NCI-H2227 (cell line): ENCODE measurements at regions not wholly inside any gene's neighbourhood (a gene's known extent, or its start where the extent isn't known, plus 50 kb on each side); places are given as distances from the start of the nearest gene placed in this dataset.
"Not testable (repeated sequence)": the region's sequence is repeated elsewhere in the genome, so short reads cannot be mapped to it uniquely, and the experiment has no call there.

ENCODE experiments used
- DNase-seq: peaks from one replicate; lab custom pipeline; 2025; ENCODE audit not compliant: unreplicated experiment; lab: John Stamatoyannopoulos, UW

DNA sequence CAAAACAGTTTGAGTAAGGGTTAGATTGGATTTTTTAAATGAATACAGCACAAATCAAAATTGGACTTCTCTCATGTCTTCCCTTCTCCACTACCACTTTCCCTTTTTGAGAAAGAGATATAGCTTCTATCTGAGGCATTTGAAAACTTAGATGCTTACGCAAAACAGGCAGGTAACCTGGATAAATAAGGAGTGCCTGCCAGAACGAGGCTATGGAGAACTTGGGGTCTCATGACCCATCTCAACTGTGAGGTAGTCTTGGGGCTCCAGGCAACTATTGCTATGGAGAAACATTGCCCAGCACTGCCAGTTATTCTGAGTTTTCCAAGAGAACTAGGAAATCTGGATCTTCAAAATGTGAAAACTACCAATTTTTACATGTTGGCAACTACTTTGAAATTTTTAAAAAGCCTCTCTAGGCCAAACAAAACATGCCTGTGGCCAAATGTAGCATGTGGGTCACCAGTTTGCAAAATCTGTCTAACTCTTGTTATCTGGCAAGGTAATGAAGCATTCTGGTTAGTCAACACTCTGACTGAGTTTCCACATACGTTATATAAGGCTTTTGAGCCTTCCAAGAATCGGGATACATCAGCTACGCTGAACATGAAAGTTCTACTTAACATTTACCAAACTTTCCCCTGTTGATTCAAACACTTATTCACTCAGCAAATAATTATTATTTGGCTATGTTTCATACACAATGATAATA lies 752.7 kb downstream of the KCNA4 start:
- no peak for DNase-seq

DNA sequence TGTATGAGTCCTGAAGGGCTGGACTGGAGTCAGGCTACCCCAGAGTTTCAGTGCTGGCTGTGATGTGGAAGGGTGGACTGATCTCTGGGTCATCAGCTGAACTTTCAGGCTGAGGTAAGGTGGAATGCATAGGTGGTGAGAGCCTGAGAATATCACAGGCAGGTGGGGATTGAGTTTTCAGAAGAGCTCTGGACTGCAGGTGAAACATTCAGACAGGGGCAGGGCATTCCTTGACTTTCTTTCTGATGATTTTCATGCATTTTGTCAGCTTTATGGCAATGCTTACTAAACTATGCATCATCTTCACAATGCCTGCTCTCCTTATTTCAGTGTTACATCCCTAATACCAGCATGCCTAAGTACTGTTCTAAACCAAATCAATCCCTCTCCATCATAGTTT lies 755.0 kb downstream of the KCNA4 start:
- DNase-seq = no peak

DNA sequence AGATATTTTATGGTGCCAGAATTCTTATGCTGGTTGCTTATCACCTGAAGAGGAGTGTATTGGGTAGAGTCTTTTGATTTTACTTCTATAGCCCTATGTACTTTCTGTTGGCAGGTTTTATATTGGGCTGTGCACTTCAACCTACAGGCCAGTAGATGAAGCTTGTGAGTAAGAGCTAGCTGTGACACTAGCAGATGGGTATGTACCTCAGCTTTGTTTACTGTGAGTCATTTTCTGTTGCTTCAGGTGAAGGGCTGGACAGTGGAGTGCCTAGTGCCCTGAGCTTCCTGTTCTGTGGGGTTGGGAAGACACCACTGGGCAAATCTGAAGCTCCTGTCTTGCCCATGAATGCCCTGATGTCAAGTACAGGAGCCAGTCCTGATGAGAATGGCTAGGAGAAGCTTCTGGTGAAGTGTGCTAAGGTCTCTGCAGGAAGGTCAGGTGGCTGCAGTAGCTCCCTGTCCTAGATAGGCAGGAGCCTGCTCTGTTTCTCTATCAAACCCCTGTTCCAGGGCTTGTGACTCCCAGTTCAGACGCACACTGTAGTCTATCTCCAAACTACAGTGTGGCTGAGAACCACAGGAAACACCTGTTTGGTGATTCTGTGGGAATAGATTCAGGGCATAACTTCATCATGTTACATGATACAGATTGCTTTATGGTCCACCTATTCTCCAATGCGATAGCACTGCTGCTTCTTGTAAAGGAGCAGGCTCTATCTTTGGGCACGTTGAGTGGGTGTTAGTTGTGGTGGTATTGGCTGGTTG lies 755.7 kb downstream of the KCNA4 start:
- no peak for DNase-seq

DNA sequence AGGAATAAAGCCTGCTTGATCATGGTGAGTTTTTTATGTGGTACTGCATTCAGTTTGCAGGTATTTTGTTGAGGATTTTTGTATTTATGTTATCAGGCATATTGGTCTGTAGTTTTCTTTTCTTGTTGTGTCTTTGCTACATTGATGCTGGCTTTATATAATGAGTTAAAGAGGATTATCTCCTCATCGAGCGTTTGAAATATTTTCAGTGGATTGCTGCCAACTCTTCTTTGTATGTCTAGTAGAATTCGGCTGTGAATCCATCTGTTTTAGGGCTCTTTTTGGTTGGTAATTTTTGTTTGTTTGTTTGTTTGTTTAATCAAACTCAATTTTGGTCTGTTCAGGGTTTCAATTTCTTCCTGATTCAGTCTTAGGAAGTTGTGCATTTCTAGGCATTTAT lies 758.4 kb downstream of the KCNA4 start:
- DNase-seq = no peak

DNA sequence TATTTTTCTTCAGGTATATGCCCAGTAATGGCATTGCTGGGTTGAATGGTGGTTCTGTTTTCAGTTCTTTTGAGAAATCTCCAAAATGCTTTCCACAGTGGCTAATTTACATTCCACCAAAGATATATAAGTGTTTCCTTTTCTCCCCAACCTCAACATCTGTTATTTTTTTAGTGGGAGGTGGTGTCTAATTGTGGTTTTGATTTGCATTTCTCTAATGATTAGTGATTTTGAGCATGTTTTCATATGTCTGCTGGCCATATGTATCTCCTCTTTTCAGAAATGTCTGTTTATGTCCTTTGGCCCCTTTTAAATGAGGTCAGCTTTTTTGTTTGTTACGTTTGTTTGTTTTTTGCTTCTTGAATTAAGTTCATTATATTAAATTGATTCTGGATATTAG lies 760.2 kb downstream of the KCNA4 start:
- DNase-seq = no peak

DNA sequence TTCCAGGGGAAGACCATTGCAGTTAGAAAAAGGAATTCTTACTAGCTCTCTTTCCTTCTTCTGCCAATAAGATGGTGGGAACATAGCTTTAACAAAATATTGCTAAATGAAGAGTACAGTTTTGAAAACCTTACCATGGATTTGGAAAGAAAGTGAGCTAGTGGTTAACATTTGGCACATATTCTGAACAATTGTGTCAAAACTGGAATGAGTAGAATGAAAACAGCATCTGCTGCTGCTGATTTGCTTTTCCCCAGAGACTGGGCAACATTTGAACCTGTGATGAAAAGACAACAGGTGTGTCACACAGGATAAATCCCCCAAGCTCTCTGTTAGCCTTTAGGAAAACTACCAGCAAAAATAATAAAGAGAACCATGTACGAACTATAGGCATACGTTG lies 761.4 kb downstream of the KCNA4 start:
- no peak for DNase-seq

DNA sequence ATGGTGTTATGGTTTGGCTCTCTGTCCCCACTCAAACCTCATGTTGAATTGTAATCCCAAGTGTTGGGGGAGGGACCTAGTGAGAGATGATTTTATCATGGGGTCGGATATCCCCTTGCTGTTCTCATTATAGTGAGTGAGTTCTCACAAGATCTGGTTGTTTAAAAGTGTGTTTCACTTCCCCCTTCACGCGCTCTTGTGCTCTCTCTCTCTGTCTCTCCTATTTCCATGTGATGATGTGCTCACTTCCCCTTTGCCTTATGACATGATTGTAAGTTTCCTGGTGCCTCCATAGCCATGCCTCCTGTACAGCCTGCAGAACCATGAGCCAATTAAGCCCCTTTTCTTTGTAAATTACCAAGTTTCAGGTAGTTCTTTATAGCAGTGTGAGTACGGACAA lies 765.1 kb downstream of the KCNA4 start:
- no peak for DNase-seq

DNA sequence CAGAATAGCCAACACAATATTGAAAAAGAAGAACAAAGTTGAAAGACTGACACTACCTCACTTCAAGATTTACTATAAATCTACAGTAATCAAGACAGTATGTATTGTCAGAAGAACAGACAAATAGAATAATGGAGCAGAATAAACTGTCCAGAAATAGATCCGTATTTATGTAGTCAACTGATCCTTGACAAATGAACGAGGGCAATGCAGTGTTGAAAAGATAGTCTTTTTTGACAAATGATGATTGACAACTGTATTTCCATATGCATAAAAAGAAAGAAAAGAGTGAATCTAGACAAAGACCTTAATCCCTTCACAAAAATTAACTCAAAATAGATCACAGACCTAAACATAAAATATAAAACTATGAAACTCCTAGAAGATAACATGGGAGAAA lies 767.1 kb downstream of the KCNA4 start:
- no peak for DNase-seq

DNA sequence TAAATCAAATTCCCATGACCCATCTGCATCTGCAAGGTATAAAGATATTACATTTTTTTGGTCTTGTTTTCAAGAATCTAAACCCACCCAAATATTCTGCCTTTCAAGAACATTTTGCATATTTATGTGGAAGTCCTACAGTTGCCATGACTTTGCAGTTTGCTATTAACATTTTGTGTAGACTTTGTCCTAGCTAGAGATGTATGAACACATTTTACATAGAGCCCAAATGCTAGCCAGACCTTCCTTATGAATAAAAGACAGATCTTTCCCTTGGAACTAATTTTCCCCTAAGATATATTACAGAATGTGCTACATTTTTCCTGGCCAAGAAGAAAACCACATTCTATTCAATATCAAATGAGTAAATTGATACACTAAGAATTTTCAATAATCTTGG lies 772.5 kb downstream of the KCNA4 start:
- DNase-seq = no peak

DNA sequence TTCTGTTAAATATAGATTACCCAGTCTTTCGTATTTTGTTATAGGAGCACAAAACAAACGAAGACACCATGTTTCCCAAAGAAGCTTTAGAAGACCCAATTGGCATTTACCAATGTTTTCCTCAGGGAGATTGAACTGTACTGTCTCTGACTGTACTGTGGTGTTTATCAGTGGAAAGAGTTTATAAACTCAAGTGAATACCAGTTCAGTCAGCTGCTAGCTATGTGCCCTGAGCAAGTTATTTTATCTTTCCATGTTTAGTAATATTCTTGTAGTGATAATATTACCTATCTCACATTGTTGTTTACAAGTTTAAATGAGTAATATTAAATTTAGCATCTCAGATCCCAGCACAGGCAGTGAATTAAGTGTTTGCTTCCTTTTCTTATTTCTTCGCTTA lies 773.2 kb downstream of the KCNA4 start:
- no peak for DNase-seq

DNA sequence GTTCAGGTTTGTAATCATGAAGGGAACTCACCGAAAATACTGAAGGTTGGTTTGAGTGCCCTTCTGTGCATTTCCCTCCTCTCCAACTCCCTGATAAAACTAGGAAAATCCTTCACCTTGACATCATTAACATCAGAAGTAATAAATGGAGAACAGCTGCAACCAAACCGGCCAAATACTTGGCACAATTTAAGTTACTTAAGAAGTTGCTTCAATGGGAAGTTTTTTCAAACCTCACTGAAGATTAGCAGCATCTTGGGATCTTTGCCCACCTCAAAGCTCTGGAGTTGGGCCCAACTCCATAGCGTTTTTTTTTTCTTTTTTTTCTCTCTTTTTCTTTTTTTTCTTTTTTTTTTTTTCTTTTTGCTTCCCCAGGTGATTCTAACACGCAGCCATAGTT lies 784.8 kb downstream of the KCNA4 start:
- DNase-seq = no peak

DNA sequence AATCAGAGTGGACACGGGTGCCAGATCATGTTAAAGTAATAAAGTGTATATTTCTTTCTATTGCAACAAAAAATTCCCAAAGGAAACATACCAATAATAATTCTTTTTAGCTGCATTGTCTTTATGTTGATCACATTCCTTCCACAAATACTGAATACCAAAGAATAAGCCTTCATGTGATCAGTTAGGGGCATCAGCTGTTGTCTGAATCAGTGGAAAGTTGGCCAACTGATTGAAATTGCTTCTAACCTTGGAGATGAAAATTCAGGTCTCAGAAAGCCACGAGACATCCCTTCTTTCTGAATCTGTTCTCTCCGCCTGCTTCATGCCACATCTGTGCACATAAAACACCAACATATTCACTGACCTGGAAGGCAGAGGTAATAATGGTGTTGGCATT lies 785.2 kb downstream of the KCNA4 start:
- no peak for DNase-seq

DNA sequence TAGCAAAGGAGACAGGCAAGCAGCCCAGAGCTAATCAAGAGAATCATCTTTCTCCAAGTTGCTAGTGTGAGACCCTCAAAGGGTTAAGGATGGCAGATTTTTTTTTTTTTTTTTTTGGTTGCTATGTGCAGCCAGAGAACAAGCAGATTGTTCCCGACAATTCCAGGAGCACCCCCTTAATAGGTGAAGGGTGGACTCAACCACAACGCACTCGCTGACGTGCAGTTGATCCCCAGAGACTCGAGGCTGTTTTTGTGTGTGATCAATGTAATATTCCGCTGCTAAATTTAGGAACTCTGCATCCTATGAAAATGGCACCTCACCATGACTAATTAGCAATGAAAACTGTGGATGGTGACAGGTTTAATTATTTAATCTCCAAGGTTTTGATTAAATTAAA lies 789.0 kb downstream of the KCNA4 start:
- DNase-seq = no peak

DNA sequence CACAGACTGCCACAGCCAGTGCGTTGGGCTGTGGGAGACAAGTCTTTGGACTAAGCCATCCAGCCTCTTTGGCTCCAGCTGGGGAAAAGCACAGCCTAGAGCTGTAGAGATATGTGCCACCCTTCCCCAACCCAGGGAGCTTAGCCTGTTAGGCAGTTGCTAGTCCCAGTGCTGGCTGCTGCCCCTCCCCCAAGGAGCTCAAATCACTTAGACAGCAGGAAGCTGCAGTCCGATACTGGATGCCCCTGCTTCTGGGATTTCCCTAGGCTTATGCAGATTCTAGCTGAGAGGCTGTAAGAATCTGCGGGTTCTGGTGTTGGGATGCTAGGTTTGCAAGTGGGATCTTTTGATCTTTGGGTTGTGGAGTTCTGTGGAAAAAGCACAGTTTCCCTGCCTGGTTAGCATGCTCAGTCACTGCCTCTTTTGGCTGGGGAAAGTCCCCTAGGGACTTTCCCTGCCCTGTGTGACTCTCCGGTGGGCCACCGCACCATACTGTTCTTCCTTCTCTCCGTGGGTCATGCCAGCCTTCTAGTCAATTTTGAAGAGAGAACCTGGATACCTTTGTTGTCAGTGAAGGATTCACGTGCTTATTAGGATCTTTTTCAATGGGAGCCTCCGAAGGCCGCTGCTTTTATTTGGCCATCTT lies 792.0 kb downstream of the KCNA4 start:
- no peak for DNase-seq

DNA sequence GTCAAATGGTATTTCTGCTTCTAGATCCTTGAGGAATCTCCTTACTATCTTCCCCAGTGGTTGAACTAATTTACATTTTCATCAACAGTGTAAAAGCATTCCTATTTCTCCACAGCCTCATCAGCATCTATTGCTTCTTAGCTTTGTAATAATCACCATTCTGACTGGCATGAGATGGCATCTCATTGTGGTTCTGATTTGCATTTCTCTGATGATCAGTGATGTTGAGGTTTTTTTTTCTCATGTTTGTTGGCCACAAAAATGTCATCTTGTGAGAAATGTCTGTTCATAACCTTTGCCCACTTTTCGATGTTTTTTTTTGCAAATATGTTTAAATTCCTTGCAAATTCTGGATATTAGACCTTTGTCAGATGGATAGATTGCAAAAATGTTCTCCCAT lies 797.3 kb downstream of the KCNA4 start:
- not testable (repeated sequence) for DNase-seq

DNA sequence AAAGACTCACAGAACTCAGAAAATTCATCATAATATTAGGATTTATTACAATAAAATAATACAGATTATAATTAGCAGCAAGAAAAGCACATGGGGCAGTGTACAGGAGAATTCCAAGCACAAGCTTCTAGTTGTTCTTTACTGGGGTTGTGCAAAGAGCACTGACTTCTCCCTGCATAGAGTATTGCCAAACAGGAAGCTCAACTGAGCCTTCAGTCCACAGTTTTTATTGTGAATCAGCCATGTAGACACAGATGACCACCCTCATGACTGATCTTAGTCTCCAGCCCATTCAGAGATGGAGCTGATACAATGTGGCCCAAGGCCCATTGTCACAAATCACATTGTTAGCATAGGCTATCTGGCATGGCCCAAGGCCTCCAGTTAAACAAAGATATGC lies 798.9 kb downstream of the KCNA4 start:
- DNase-seq = no peak

DNA sequence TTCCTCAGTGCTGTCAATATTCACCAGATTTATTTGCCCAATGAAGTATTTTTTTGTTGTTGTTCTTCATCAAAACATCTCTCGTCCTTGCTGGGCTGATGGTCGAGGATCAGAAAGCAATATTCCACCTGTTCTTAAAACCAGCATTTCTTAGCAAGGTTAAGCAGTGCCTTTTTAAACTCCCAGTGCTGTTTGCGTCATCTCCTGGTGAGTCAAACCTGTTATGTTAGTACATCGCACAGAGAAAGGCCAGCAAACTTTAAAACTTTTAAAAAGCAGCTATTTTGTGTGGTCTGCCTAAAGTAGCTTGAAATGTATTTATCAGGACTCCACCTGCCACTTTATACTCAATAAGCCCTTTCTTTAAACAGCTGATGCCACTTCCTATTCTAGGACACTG lies 802.0 kb downstream of the KCNA4 start:
- DNase-seq = no peak

DNA sequence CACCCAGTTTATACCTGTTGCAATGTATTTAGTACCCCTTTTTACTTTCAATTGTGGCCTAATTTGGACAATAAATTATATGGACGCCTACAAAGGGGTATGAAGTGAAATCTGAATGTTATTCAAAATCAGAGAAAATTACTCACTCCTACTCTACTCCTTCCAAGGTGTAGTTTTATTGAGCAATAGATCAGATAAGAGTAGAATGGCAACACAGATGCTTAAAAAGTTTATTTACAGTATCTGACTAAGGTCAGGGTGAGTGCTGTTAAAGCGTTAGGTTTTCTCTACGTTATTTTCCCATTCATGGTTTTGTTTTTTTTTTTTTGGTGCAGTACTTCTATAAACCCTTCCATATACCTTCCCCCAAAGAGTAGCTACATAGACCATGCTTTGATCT lies 805.6 kb downstream of the KCNA4 start:
- no peak for DNase-seq

DNA sequence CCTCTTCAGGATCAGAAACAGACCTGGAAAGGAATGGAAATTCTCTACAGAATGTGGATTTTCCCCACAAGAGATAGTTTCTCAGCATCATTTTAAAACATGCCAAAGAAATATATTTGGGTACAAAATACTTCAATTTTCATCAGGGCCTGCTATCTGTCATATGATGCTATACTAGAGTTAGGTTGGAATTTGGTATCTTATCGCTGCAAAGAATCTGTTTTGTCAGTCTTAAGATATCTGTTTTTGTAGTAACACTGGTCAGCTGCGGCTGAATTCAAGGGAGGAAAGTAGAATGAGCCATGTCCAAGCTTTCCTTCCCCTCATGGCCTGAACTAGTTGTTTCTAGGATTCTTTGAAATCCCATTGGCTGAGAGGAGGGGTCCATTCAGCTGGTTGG lies 806.4 kb downstream of the KCNA4 start:
- DNase-seq = no peak

DNA sequence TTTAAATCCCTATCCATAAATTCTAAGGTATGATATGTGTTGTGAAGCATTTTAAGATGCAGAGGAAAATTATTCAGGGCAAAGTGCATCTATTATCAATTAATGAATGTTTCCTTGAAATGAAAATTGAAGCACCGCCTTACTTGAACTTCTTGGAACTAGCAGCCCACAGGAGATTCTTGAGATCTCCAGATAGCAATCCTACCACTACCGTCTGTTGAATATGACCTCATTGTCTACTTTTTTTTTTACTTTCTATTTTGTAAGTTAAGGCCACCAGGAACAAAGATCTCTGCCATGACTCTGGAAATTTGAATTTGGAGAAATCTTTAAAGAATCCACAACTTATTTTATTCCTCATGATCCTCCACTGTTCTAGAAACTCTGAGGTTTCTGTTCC lies 808.7 kb downstream of the KCNA4 start:
- no peak for DNase-seq

DNA sequence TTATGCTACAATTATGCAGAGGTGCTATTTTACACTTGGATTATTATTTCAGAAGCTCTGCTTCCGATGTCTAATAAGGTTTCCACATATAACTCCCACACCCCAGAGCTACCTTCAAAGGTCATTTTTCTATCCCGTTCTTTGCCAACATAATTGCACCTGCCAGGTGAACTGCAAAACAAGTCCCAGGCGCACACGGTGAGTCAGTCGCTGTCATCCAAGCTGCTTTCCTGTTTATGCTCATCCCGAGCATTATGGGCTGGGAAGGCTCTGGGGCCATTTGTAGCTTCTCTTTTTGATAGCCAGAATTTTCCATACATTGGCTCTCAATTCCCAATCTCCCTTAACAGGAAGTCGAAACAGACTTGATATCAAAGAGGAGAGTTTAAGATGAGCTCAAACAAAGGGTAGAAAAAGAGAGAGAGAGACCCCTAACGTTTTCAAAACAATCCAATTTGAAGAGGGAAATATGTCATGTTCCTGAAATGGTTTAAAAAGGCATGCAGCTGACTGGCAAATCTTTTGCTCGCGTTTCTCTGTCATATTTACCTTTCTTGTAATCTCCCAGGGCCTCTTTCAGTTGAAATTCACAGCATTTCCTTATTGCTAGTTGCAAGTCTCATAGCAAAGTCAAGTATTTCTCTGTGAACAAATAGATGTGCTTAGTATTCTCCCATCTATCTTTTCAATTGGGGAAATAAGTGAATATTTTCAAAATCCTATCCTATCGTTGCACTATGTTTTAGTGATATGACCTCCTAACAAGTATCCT lies 815.9 kb downstream of the KCNA4 start:
- no peak for DNase-seq

DNA sequence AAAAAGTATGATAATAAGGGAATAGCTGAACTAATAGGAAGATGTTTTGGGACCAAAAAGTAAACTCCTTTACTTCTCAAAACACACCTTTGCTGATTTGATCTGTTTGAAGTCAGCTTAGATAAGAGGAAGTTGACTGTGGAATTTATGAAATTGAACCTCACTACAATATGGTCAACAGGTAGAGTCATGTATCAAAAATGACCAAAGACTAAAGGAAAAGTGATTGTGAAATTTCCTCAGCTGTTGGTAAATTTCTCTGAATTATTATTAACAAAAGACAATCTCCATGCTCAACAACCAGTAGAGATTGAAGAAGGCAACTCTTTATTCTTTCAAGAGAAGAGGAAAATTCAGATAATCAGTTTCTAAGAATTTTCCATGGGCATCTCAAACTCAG lies 826.5 kb downstream of the KCNA4 start:
- DNase-seq = no peak
